ENCODE measurements at regions not wholly inside any gene's neighbourhood (a gene's known extent, or its start where the extent isn't known, plus 50 kb on each side); places are given as distances from the start of the nearest gene placed in this dataset.

GRCh38 chr4:165631208-165631894 is 241.7 kb upstream of the TLL1 start:
- TF ChIP-seq, protein P1, sequence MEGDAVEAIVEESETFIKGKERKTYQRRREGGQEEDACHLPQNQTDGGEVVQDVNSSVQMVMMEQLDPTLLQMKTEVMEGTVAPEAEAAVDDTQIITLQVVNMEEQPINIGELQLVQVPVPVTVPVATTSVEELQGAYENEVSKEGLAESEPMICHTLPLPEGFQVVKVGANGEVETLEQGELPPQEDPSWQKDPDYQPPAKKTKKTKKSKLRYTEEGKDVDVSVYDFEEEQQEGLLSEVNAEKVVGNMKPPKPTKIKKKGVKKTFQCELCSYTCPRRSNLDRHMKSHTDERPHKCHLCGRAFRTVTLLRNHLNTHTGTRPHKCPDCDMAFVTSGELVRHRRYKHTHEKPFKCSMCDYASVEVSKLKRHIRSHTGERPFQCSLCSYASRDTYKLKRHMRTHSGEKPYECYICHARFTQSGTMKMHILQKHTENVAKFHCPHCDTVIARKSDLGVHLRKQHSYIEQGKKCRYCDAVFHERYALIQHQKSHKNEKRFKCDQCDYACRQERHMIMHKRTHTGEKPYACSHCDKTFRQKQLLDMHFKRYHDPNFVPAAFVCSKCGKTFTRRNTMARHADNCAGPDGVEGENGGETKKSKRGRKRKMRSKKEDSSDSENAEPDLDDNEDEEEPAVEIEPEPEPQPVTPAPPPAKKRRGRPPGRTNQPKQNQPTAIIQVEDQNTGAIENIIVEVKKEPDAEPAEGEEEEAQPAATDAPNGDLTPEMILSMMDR (IDR thresholded peaks at IDR 0.05; ENCODE audit: borderline replicate concordance, control extremely low read depth, extremely low read depth, insufficient read depth, missing control alignments), result no peak
- in situ Hi-C loops (cut with MboI; ENCODE audit: low sequenced_read_pairs, unreplicated experiment), result no loop called here
- no peak for DNase-seq (ENCODE audit: low spot score)

DNA sequence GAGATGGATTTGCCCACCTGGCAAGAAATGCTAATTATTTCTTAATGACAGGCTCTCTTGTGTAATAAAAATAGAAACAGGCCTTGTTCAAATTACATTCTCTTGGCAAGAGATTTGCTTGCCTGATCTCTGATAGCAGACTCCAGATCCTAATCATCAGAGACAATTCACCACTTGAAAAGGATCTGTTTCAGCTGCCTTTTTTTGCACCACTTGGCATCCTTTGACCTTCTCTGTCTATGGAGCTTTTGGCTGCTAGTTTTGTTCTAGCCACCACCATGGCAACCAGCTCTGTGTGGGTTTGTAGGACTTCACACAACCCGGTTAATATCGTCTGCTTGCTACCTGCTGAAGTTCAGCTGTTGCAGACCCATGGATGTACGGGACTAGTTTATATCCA is 241.1 kb upstream of the TLL1 start:
- TF ChIP-seq, protein P1 (IDR thresholded peaks at IDR 0.05; ENCODE audit: borderline replicate concordance, control extremely low read depth, extremely low read depth, insufficient read depth, missing control alignments), result no peak
- in situ Hi-C loops (cut with MboI; ENCODE audit: low sequenced_read_pairs, unreplicated experiment), result no loop called here

DNA sequence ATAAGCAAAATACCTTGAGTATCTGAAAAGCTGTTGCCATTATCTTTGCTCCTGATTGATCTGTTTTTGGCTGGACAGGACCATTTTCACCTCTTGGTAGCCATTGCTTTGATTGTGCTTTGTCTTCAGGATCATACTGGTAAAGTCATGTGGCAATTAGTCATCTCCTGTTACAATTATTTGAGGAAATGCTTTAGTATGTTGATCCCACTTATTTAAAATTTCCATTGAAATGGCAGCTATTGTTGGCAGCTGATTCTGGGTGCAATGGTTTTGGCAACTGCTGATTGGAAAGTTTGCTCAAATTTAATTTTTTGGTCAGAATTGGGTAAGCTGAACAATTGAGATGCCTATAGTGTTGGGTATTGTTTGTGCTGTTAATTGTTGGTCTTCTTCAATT is 238.3 kb upstream of the TLL1 start:
- DNase-seq (ENCODE audit: low spot score), result no peak
- in situ Hi-C loops (cut with MboI; ENCODE audit: low sequenced_read_pairs, unreplicated experiment), result no loop called here
- TF ChIP-seq, protein P1 (IDR thresholded peaks at IDR 0.05; ENCODE audit: borderline replicate concordance, control extremely low read depth, extremely low read depth, insufficient read depth, missing control alignments), result no peak

More for the DNA sequence above, 241.1 kb upstream of the TLL1 start:
- DNase-seq (ENCODE audit: low spot score), result no peak

- in situ Hi-C loops (cut with MboI; ENCODE audit: low sequenced_read_pairs, unreplicated experiment), result no loop called here
- TF ChIP-seq, protein P1 (IDR thresholded peaks at IDR 0.05; ENCODE audit: borderline replicate concordance, control extremely low read depth, extremely low read depth, insufficient read depth, missing control alignments), result no peak
- DNase-seq (ENCODE audit: low spot score), result no peak
Observed at GRCh38 chr4:165635381-165635780, 237.7 kb upstream of the TLL1 start.

GRCh38 chr4:165635951-165636350 is 237.1 kb upstream of the TLL1 start:
- in situ Hi-C loops (cut with MboI; ENCODE audit: low sequenced_read_pairs, unreplicated experiment), result no loop called here

GRCh38 chr4:165651901-165652300 is 221.1 kb upstream of the TLL1 start:
- in situ Hi-C loops (cut with MboI; ENCODE audit: low sequenced_read_pairs, unreplicated experiment), result no loop called here
- TF ChIP-seq, protein P1 (IDR thresholded peaks at IDR 0.05; ENCODE audit: borderline replicate concordance, control extremely low read depth, extremely low read depth, insufficient read depth, missing control alignments), result no peak
- no peak for DNase-seq (ENCODE audit: low spot score)

More at GRCh38 chr4:165635951-165636350, 237.1 kb upstream of the TLL1 start:
- DNase-seq (ENCODE audit: low spot score), result no peak
- TF ChIP-seq, protein P1 (IDR thresholded peaks at IDR 0.05; ENCODE audit: borderline replicate concordance, control extremely low read depth, extremely low read depth, insufficient read depth, missing control alignments), result no peak

All from GM13976 (cell line).